Endothelial cell of umbilical vein (primary cell): ENCODE measurements at regions not wholly inside any gene's neighbourhood (a gene's known extent, or its start where the extent isn't known, plus 50 kb on each side); places are given as distances from the start of the nearest gene placed in this dataset.

Source experiments
- BruUV-seq: library from RNA; stranded (reverse); fragments of 400-500 nt; replicated peaks from 2 replicates; lab custom pipeline; 2021; lab: Mats Ljungman, UMichigan
- CTCF ChIA-PET: fragments of 300-600, 350-600 bp; sonication (Branson Sonifier 250); formaldehyde crosslinking; loops from one replicate; lab custom pipeline; 2021; ENCODE audit warnings: antibody characterized with exemption, inconsistent platforms; lab: Charles Lee
- POLR2A ChIA-PET: fragments of 300-600, 350-600 bp; sonication (Branson Sonifier 250); formaldehyde crosslinking; loops from one replicate; lab custom pipeline; 2021; ENCODE audit warnings: antibody characterized with exemption, inconsistent platforms; lab: Charles Lee
- DNase-seq: peaks from one replicate; pipeline ENCODE4 v3.0.0-alpha.2; 2011; ENCODE audit warnings: low read depth, low spot score
- FAIRE-seq: peaks from 2 replicates; lab custom pipeline; 2011; peaks lifted over from hg19 to GRCh38; lab: Jason Lieb, UNC
- H2AFZ ChIP-seq: 2 replicates; pipeline ENCODE4 v1.6.0; 2012; ENCODE audit warnings: low read depth, low read length, control low read depth, inconsistent platforms
- H3K27ac ChIP-seq: 2 replicates; pipeline ENCODE4 v1.5.1; 2011; ENCODE audit warnings: low read depth, mild to moderate bottlenecking, control low read depth, low read length, moderate library complexity; ENCODE audit not compliant: insufficient read depth
- H3K27me3 ChIP-seq, 2 experiments: 2 replicates each; pipeline versions ENCODE4 v1.6.0 to v1.6.1; 2011; ENCODE audit warnings: low read length in 2 of 2, mixed read lengths in 1 of 2; ENCODE audit not compliant: control insufficient read depth in 2 of 2, insufficient read depth in 2 of 2
- H3K36me3 ChIP-seq, 2 experiments: 2 replicates in 1 of 2; 3 replicates in 1 of 2; pipeline ENCODE4 v1.5.1; 2011; ENCODE audit warnings: low read length in 2 of 2, mild to moderate bottlenecking in 1 of 2, moderate library complexity in 1 of 2; ENCODE audit not compliant: control insufficient read depth in 2 of 2, insufficient read depth in 2 of 2; ENCODE audit errors: extremely low read depth in 1 of 2
- H3K4me1 ChIP-seq: 3 replicates; pipeline ENCODE4 v1.5.1; 2011; ENCODE audit warnings: mild to moderate bottlenecking, low read length; ENCODE audit not compliant: control insufficient read depth, insufficient read depth; ENCODE audit errors: extremely low read depth
- H3K4me2 ChIP-seq: 2 replicates; pipeline ENCODE4 v1.6.1; 2011; ENCODE audit warnings: low read length, control low read depth, mixed read lengths; ENCODE audit not compliant: insufficient read depth
- H3K4me3 ChIP-seq, 3 experiments: fragments of 200-600 bp in 1 of 3; sonication (generic), shearing (Covaris generic) in 1 of 3; replicated peaks in 1 of 3; 2 replicates each; pipeline ENCODE4 v1.5.1; 2011 to 2016; ENCODE audit warnings: control low read depth in 3 of 3, low read length in 3 of 3, mild to moderate bottlenecking in 2 of 3, inconsistent platforms in 1 of 3, low read depth in 1 of 3, moderate library complexity in 1 of 3; ENCODE audit not compliant: insufficient read depth in 1 of 3
- H3K79me2 ChIP-seq: 2 replicates; pipeline ENCODE4 v1.6.0; 2012; ENCODE audit warnings: low read length, inconsistent platforms; ENCODE audit not compliant: control insufficient read depth, insufficient read depth
- H3K9ac ChIP-seq: replicated peaks from 2 replicates; pipeline ENCODE3; 2011; ENCODE audit warnings: low read length, control low read depth; ENCODE audit not compliant: insufficient read depth; ENCODE audit errors: extremely low read depth
- H3K9me1 ChIP-seq: replicated peaks from 3 replicates; pipeline ENCODE4 v1.6.0; 2011; ENCODE audit warnings: mild to moderate bottlenecking, low read length; ENCODE audit not compliant: control insufficient read depth, insufficient read depth; ENCODE audit errors: extremely low read depth
- H3K9me3 ChIP-seq: replicated peaks from 2 replicates; pipeline ENCODE4 v1.5.1; 2012; ENCODE audit warnings: low read length, inconsistent platforms; ENCODE audit not compliant: control insufficient read depth, insufficient read depth
- H4K20me1 ChIP-seq: replicated peaks from 2 replicates; pipeline ENCODE3; 2011; ENCODE audit warnings: mild to moderate bottlenecking, low read length; ENCODE audit not compliant: control insufficient read depth, insufficient read depth; ENCODE audit errors: extremely low read depth
- EZH2 ChIP-seq: IDR thresholded peaks from 2 replicates; pipeline ENCODE4 v1.6.1; 2012; ENCODE audit warnings: borderline replicate concordance, low read depth, mild to moderate bottlenecking, moderate library complexity, low read length, inconsistent platforms; ENCODE audit not compliant: severe bottlenecking
- FOS ChIP-seq: IDR thresholded peaks from 2 replicates; pipeline ENCODE4 v1.6.1; 2011; ENCODE audit warnings: mild to moderate bottlenecking, low read length, moderate library complexity, borderline replicate concordance; ENCODE audit not compliant: insufficient read depth
- GATA2 ChIP-seq: IDR thresholded peaks from 2 replicates; pipeline ENCODE4 v1.7.0; 2011; ENCODE audit warnings: low read depth, mild to moderate bottlenecking, moderate library complexity, mixed read lengths, low read length; ENCODE audit not compliant: insufficient read length, insufficient read depth
- MYC ChIP-seq: IDR thresholded peaks from one replicate; pipeline ENCODE4 v1.6.1; 2011; ENCODE audit warnings: mild to moderate bottlenecking, low read depth, low read length
- POLR2A ChIP-seq: IDR thresholded peaks from 2 replicates; pipeline ENCODE4 v1.6.1; 2012; ENCODE audit warnings: low read depth, mild to moderate bottlenecking, control low read depth, low read length
- POLR2AphosphoS5 ChIP-seq: IDR thresholded peaks from 2 replicates; pipeline ENCODE4 v1.6.1; 2012; ENCODE audit warnings: low read depth, mild to moderate bottlenecking, control low read depth, low read length, moderate library complexity; ENCODE audit not compliant: insufficient read depth
- dilution Hi-C: fragments of 300-500 bp; cut with MboI; formaldehyde crosslinking; loops from one replicate; pipeline ENCODE4 v1.15.0; 2019; ENCODE audit warnings: low sequenced_read_pairs; ENCODE audit not compliant: extremely low pct_ligation_motif_present
- intact Hi-C: fragments of 100-400 bp; cut with micrococcal nuclease; formaldehyde crosslinking; loops from one replicate; pipeline ENCODE4 v1.10.0; 2022
- TF ChIP-seq, protein P1 (sequence below), 2 donors: IDR thresholded peaks; 1 replicate in 1 of 2; 2 replicates in 1 of 2; pipeline ENCODE4 v1.5.1; 2011; ENCODE audit warnings: low read length in 2 of 2, mild to moderate bottlenecking in 2 of 2, moderate library complexity in 2 of 2, control low read depth in 1 of 2, inconsistent platforms in 1 of 2, low read depth in 1 of 2; ENCODE audit not compliant: insufficient read depth in 1 of 2; ENCODE audit errors: extremely low read depth in 1 of 2

DNA sequence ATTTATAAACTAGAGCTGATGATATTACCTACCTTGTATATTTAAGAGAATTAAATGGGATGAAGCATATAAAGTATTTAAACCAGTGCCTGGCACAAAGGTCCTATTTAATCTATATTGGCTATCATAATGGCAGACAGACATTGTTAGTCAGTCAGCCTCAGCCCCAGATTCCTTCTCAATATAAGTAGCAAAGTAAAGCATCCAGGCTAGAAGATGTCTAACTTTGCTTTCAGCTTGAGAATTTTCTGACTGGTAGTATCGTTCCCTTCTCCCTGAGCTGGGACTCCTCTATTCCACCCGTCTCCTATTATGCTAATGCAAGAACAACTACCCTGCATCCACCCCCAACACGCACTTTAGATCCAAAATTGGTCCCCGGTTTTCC is 215.7 kb upstream of the SIX2 start:
- Histone ChIP-seq H4K20me1 (no peaks in the 10 kb centered on the region), H3K27ac (no peak overlapping the region), H3K9me3 (no peaks in the 10 kb centered on the region), H3K4me3 (no peak overlapping the region), H3K4me2 (no peak overlapping the region), H3K79me2 (no peaks in the 10 kb centered on the region), H3K9ac (no peak overlapping the region), H3K36me3 (no peaks in the 10 kb centered on the region), H3K9me1 (no peaks in the 10 kb centered on the region), H3K27me3 (no peaks in the 10 kb centered on the region), H2AFZ (no peak overlapping the region), H3K4me1 (peaks cover 8% of the 10 kb centered on the region)
- ChIA-PET POLR2A (no interaction called here), CTCF (no interaction called here)
- no peak for TF ChIP-seq POLR2A
- TF ChIP-seq, protein P1, sequence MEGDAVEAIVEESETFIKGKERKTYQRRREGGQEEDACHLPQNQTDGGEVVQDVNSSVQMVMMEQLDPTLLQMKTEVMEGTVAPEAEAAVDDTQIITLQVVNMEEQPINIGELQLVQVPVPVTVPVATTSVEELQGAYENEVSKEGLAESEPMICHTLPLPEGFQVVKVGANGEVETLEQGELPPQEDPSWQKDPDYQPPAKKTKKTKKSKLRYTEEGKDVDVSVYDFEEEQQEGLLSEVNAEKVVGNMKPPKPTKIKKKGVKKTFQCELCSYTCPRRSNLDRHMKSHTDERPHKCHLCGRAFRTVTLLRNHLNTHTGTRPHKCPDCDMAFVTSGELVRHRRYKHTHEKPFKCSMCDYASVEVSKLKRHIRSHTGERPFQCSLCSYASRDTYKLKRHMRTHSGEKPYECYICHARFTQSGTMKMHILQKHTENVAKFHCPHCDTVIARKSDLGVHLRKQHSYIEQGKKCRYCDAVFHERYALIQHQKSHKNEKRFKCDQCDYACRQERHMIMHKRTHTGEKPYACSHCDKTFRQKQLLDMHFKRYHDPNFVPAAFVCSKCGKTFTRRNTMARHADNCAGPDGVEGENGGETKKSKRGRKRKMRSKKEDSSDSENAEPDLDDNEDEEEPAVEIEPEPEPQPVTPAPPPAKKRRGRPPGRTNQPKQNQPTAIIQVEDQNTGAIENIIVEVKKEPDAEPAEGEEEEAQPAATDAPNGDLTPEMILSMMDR (IDR thresholded peaks at IDR 0.05; ENCODE audit: extremely low read depth in 1 of 2, insufficient read depth in 1 of 2, low read depth in 1 of 2, low read length in 2 of 2), result no peak
- no peak for TF ChIP-seq GATA2
- TF ChIP-seq EZH2, result no peak
- TF ChIP-seq MYC, result no peak
- no peak for TF ChIP-seq FOS
- TF ChIP-seq POLR2AphosphoS5, result no peak
- DNase-seq (no peak), FAIRE-seq (no peak)
- dilution Hi-C loops (no loop called here), intact Hi-C loops (no loop called here)
- BruUV-seq, result no TSS peak
